Ascending aorta (tissue), 2 donors: ENCODE measurements at regions not wholly inside any gene's neighbourhood (a gene's known extent, or its start where the extent isn't known, plus 50 kb on each side); places are given as distances from the start of the nearest gene placed in this dataset.
"Not testable (repeated sequence)": the region's sequence is repeated elsewhere in the genome, so short reads cannot be mapped to it uniquely, and the experiment has no call there.

Source experiments
- DNase-seq, 2 donors: peaks; one replicate each; pipeline ENCODE4 v3.0.0-alpha.2; 2019; ENCODE audit warnings: low spot score in 2 of 2
- H3K27ac ChIP-seq, 2 donors: fragments of 200-600 bp; sonication (generic); one replicate each; pipeline ENCODE4 v1.5.1; 2016 to 2017; ENCODE audit warnings: mild to moderate bottlenecking in 1 of 2
- H3K27me3 ChIP-seq: fragments of 200-600 bp; sonication (generic); one replicate; pipeline ENCODE4 v1.5.1; 2017
- H3K36me3 ChIP-seq, 2 donors: fragments of 200-600 bp; sonication (generic); one replicate each; pipeline ENCODE4 v1.5.1; 2016
- H3K4me1 ChIP-seq, 2 donors: fragments of 200-600 bp; sonication (generic); one replicate each; pipeline ENCODE4 v1.5.1; 2016 to 2017; ENCODE audit warnings: mild to moderate bottlenecking in 1 of 2
- H3K4me3 ChIP-seq, 2 donors: fragments of 200-600 bp; sonication (generic); one replicate each; pipeline ENCODE4 v1.5.1; 2016 to 2017; ENCODE audit warnings: mild to moderate bottlenecking in 1 of 2
- H3K9me3 ChIP-seq, 2 donors: fragments of 200-600 bp; sonication (generic); one replicate each; pipeline ENCODE4 v1.5.1; 2016
- CTCF ChIP-seq, 3 experiments: fragments of 200-600 bp in 2 of 3; fragments of 450-650 bp in 1 of 3; sonication (generic) in 2 of 3; IDR thresholded peaks; one replicate each; pipeline ENCODE4 v1.5.1; 2016 to 2019; ENCODE audit warnings: antibody characterized with exemption in 3 of 3, mild to moderate bottlenecking in 1 of 3, moderate library complexity in 1 of 3
- intact Hi-C: fragments of 100-400 bp; cut with DNase I; formaldehyde crosslinking; loops from one replicate; pipeline ENCODE4 v1.15.1; 2023

- peaks cover 6 to 16% of the 10 kb centered on the region in 2 donors for H3K4me1 ChIP-seq
- intact Hi-C loops: no loop called here
- TF ChIP-seq CTCF (IDR thresholded peaks at IDR 0.05): no peak
- no peaks in the 10 kb centered on the region for H3K27me3 ChIP-seq
- H3K4me3 ChIP-seq: no peak overlapping the region
- H3K9me3 ChIP-seq: no peaks in the 10 kb centered on the region
- no peak for DNase-seq
- no peaks in the 10 kb centered on the region for H3K36me3 ChIP-seq
- peak overlapping the region in 1 of 2 donors; percentile 31 for H3K27ac ChIP-seq
These were observed 64.9 kb upstream of the DDR1 start for GRCh38 chr6:30819297-30819917.

GRCh38 chr6:30818391-30818841, 65.9 kb upstream of the DDR1 start:
- Histone ChIP-seq H3K36me3 (no peaks in the 10 kb centered on the region), H3K4me1 (peaks cover 6 to 26% of the 10 kb centered on the region in 2 donors), H3K27ac (no peak overlapping the region), H3K4me3 (no peak overlapping the region), H3K9me3 (no peaks in the 10 kb centered on the region), H3K27me3 (no peaks in the 10 kb centered on the region)
- TF ChIP-seq CTCF (IDR thresholded peaks at IDR 0.05): no peak
- intact Hi-C loops: no loop called here
- DNase-seq: no peak

GRCh38 chr6:30816791-30817739, 67.3 kb upstream of the DDR1 start:
- Histone ChIP-seq H3K27ac (peak overlapping the region in 1 of 2 donors; percentile 18), H3K36me3 (no peaks in the 10 kb centered on the region), H3K9me3 (no peaks in the 10 kb centered on the region), H3K4me3 (no peak overlapping the region), H3K4me1 (peaks cover 3 to 29% of the 10 kb centered on the region in 2 donors), H3K27me3 (no peaks in the 10 kb centered on the region)
- TF ChIP-seq CTCF (IDR thresholded peaks at IDR 0.05): no peak
- intact Hi-C loops: no loop called here
- DNase-seq: no peak

- H3K4me3 ChIP-seq, DNase-seq, H3K27me3 ChIP-seq, intact Hi-C loops, H3K36me3 ChIP-seq, H3K27ac ChIP-seq, H3K9me3 ChIP-seq: not testable (repeated sequence)
- H3K4me1 ChIP-seq: peaks cover 3 to 28% of the 10 kb centered on the region in 2 donors
These were observed 68.0 kb upstream of the DDR1 start for GRCh38 chr6:30816296-30816695.

- peaks cover 3 to 24% of the 10 kb centered on the region in 2 donors for H3K4me1 ChIP-seq
- H3K27me3 ChIP-seq, intact Hi-C loops: not testable (repeated sequence)
These were observed 69.1 kb upstream of the DDR1 start for GRCh38 chr6:30815041-30815742.

GRCh38 chr6:30814146-30815040, 69.9 kb upstream of the DDR1 start:
- no peaks in the 10 kb centered on the region for H3K27me3 ChIP-seq
- no peaks in the 10 kb centered on the region for H3K36me3 ChIP-seq
- intact Hi-C loops: no loop called here
- no peaks in the 10 kb centered on the region for H3K9me3 ChIP-seq
- peaks cover 3 to 20% of the 10 kb centered on the region in 2 donors for H3K4me1 ChIP-seq
- no peak overlapping the region for H3K4me3 ChIP-seq
- no peak for TF ChIP-seq CTCF (IDR thresholded peaks at IDR 0.05)
- peak overlapping the region in 1 of 2 donors; percentile 14 for H3K27ac ChIP-seq
- DNase-seq: peak in 1 of 2 donors; percentile 76

More at GRCh38 chr6:30815041-30815742, 69.1 kb upstream of the DDR1 start:
- H3K9me3 ChIP-seq, H3K4me3 ChIP-seq, H3K36me3 ChIP-seq, H3K27ac ChIP-seq, DNase-seq: not testable (repeated sequence)
